ENCODE measurements at regions not wholly inside any gene's neighbourhood (a gene's known extent, or its start where the extent isn't known, plus 50 kb on each side); places are given as distances from the start of the nearest gene placed in this dataset.
"Not testable (repeated sequence)": the region's sequence is repeated elsewhere in the genome, so short reads cannot be mapped to it uniquely, and the experiment has no call there.

GRCh38 chr1:120619867-120620692 is 103.7 kb upstream of the NBPF26 start:
- DNase-seq = not testable (repeated sequence)

- not testable (repeated sequence) for DNase-seq
These were observed 103.1 kb upstream of the NBPF26 start for GRCh38 chr1:120620693-120620969.

- not testable (repeated sequence) for DNase-seq
These were observed 102.5 kb upstream of the NBPF26 start for GRCh38 chr1:120621278-120621677.

- DNase-seq = not testable (repeated sequence)
These were observed 100.2 kb upstream of the NBPF26 start for GRCh38 chr1:120623539-120623938.

- DNase-seq = not testable (repeated sequence)
These were observed 99.1 kb upstream of the NBPF26 start for GRCh38 chr1:120624565-120625064.

- DNase-seq = not testable (repeated sequence)
These were observed 93.8 kb upstream of the NBPF26 start for GRCh38 chr1:120629832-120630455.

GRCh38 chr1:120634816-120635806 is 88.6 kb upstream of the NBPF26 start:
- DNase-seq = not testable (repeated sequence)

GRCh38 chr1:120640261-120641013 is 83.3 kb upstream of the NBPF26 start:
- not testable (repeated sequence) for DNase-seq

GRCh38 chr1:120641014-120641302 is 82.8 kb upstream of the NBPF26 start:
- DNase-seq = not testable (repeated sequence)

- not testable (repeated sequence) for DNase-seq
These were observed 76.6 kb upstream of the NBPF26 start for GRCh38 chr1:120647182-120647581.

- not testable (repeated sequence) for DNase-seq
These were observed 74.7 kb upstream of the NBPF26 start for GRCh38 chr1:120648915-120649623.

GRCh38 chr1:120649730-120650129 is 74.0 kb upstream of the NBPF26 start:
- not testable (repeated sequence) for DNase-seq

GRCh38 chr1:120654114-120654513 is 69.6 kb upstream of the NBPF26 start:
- not testable (repeated sequence) for DNase-seq

GRCh38 chr1:120655394-120655793 is 68.4 kb upstream of the NBPF26 start:
- DNase-seq = not testable (repeated sequence)

GRCh38 chr1:120656116-120656515 is 67.6 kb upstream of the NBPF26 start:
- DNase-seq = not testable (repeated sequence)

- not testable (repeated sequence) for DNase-seq
These were observed 65.9 kb upstream of the NBPF26 start for GRCh38 chr1:120657804-120658203.

- DNase-seq = not testable (repeated sequence)
These were observed 65.1 kb upstream of the NBPF26 start for GRCh38 chr1:120658622-120659021.

- DNase-seq = not testable (repeated sequence)
These were observed 64.6 kb upstream of the NBPF26 start for GRCh38 chr1:120659133-120659532.

- DNase-seq = not testable (repeated sequence)
These were observed 59.1 kb upstream of the NBPF26 start for GRCh38 chr1:120664376-120665249.

- DNase-seq = not testable (repeated sequence)
These were observed 58.5 kb upstream of the NBPF26 start for GRCh38 chr1:120665250-120665577.

- not testable (repeated sequence) for DNase-seq
These were observed 55.6 kb upstream of the NBPF26 start for GRCh38 chr1:120668187-120668586.
